ENCODE measurements at regions not wholly inside any gene's neighbourhood (a gene's known extent, or its start where the extent isn't known, plus 50 kb on each side); places are given as distances from the start of the nearest gene placed in this dataset.

DNA sequence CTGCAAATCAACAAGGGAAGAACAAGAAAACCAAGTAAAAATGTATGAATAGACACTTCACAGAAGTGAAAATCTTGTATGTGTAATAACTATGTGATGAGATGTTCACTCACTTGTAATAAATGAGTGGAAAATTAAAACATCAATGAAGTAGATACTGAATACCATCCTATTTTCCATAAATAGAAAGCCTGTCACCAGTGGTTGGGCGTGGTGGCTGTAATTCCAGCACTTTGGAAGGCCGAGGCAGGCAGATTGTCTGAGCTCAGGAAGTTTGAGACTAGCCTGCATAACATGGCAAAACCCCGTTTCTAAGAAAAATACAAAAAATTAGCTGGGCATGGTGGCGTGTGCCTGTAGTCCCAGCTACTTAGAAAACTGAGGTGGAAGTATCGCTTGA is 53.5 kb upstream of the SOD3 start:
- CTCF ChIA-PET, result no interaction called here
- POLR2A ChIA-PET, result no interaction called here
- H3K27ac ChIP-seq (ENCODE audit: low read depth, low read length), result no peak overlapping the region
- H3K4me3 ChIP-seq (ENCODE audit: low read depth, low read length), result no peak overlapping the region
- no peak for DNase-seq (ENCODE audit: low read depth, low spot score)
- H3K27me3 ChIP-seq (ENCODE audit: control insufficient read depth, insufficient read depth, low read length), result no peaks in the 10 kb centered on the region
- peaks cover 8% of the 10 kb centered on the region; the same call in 1 of the 2 replicates for H3K9me3 ChIP-seq (ENCODE audit: control insufficient read depth, insufficient read depth, low read length)
- no peak for TF ChIP-seq CTCF (IDR thresholded peaks at IDR 0.05; ENCODE audit: low read depth, low read length)

DNA sequence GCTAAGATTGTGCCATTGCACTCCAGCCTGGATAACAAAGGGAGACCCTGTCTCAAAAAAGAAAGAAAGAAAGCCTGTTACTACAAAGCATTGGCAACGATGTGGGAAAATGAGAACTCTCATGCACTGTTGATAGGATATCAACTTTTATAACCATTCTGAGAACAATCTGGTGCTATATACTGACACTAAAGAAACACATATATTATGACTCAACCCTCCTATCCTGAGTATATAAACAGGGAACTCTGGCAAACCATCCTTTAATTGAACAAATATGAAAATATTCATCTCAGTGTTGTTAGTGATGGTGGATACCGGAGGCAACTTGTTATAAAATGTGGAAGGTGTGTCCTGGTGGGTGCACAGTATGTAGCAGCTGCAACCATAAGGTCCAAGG is 53.0 kb upstream of the SOD3 start:
- DNase-seq (ENCODE audit: low read depth, low spot score), result no peak
- POLR2A ChIA-PET, result no interaction called here

DNA sequence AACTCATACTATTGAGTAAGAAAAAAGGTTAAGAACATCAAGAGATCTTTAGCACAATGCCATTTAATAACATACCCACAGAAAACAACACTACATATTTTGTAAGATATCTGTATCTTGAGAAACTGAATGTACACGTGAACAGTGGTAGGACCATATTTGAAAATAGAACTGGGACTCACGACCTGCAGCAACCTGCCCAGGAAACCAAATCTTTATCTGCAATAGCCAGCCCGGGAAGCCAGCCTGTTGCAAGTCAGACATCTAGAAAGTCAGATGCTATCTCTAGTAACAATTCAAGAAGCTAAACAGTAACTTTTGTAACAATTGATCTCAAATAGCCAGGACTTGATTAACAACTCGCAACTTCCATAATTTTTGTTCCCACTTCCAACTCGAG is 52.6 kb upstream of the SOD3 start:
- no peaks in the 10 kb centered on the region for H3K27me3 ChIP-seq (ENCODE audit: control insufficient read depth, insufficient read depth, low read length)
- no peak for DNase-seq (ENCODE audit: low read depth, low spot score)
- ChIA-PET POLR2A (no interaction called here), CTCF (no interaction called here)
- H3K4me3 ChIP-seq (ENCODE audit: low read depth, low read length), result no peak overlapping the region
- peaks cover 3% of the 10 kb centered on the region; the same call in 1 of the 2 replicates for H3K9me3 ChIP-seq (ENCODE audit: control insufficient read depth, insufficient read depth, low read length)
- TF ChIP-seq CTCF (IDR thresholded peaks at IDR 0.05; ENCODE audit: low read depth, low read length), result no peak
- no peak overlapping the region for H3K27ac ChIP-seq (ENCODE audit: low read depth, low read length)

More for the DNA sequence above, 53.0 kb upstream of the SOD3 start:
- no peaks in the 10 kb centered on the region for H3K27me3 ChIP-seq (ENCODE audit: control insufficient read depth, insufficient read depth, low read length)
- no peak for TF ChIP-seq CTCF (IDR thresholded peaks at IDR 0.05; ENCODE audit: low read depth, low read length)
- H3K4me3 ChIP-seq (ENCODE audit: low read depth, low read length), result no peak overlapping the region
- CTCF ChIA-PET, result no interaction called here
- H3K27ac ChIP-seq (ENCODE audit: low read depth, low read length), result no peak overlapping the region
- H3K9me3 ChIP-seq (ENCODE audit: control insufficient read depth, insufficient read depth, low read length), result peaks cover 7% of the 10 kb centered on the region; the same call in 1 of the 2 replicates

GRCh38 chr4:24743206-24743605 is 52.2 kb upstream of the SOD3 start:
- peaks cover under 1% of the 10 kb centered on the region; the same call in 1 of the 2 replicates for H3K9me3 ChIP-seq (ENCODE audit: control insufficient read depth, insufficient read depth, low read length)
- no peak overlapping the region for H3K27ac ChIP-seq (ENCODE audit: low read depth, low read length)
- DNase-seq (ENCODE audit: low read depth, low spot score), result no peak
- TF ChIP-seq CTCF (IDR thresholded peaks at IDR 0.05; ENCODE audit: low read depth, low read length), result no peak
- H3K27me3 ChIP-seq (ENCODE audit: control insufficient read depth, insufficient read depth, low read length), result no peaks in the 10 kb centered on the region
- no peak overlapping the region for H3K4me3 ChIP-seq (ENCODE audit: low read depth, low read length)
- ChIA-PET POLR2A (no interaction called here), CTCF (no interaction called here)

- no peak for TF ChIP-seq CTCF (IDR thresholded peaks at IDR 0.05; ENCODE audit: low read depth, low read length)
- no peaks in the 10 kb centered on the region for H3K9me3 ChIP-seq (ENCODE audit: control insufficient read depth, insufficient read depth, low read length)
- DNase-seq (ENCODE audit: low read depth, low spot score), result no peak
- ChIA-PET POLR2A (no interaction called here), CTCF (interaction anchor here (0.6 to 1.1 kb wide), 2 partner anchors 8 to 192 kb away, joined by 3 to 5 read pairs; no protein-coding TSS in a partner anchor)
- no peak overlapping the region for H3K4me3 ChIP-seq (ENCODE audit: low read depth, low read length)
- H3K27me3 ChIP-seq (ENCODE audit: control insufficient read depth, insufficient read depth, low read length), result no peaks in the 10 kb centered on the region
- no peak overlapping the region for H3K27ac ChIP-seq (ENCODE audit: low read depth, low read length)
These were observed 51.4 kb upstream of the SOD3 start for GRCh38 chr4:24743927-24744326.
